IMR-90 (cell line): ENCODE measurements at regions not wholly inside any gene's neighbourhood (a gene's known extent, or its start where the extent isn't known, plus 50 kb on each side); places are given as distances from the start of the nearest gene placed in this dataset.

Experiments used
- ATAC-seq: fragments of 200-7000 bp; cut with Tn5 transposase; 2 replicates; pipeline ENCODE4 v1.9.1; 2020; ENCODE audit warnings: low read depth, mild to moderate bottlenecking, moderate library complexity
- BruUV-seq: library from RNA; stranded (reverse); fragments of 400-500 nt; replicated peaks from 2 replicates; lab custom pipeline; 2021; lab: Mats Ljungman, UMichigan
- CTCF ChIA-PET: fragments of 300-600 bp; formaldehyde crosslinking; extraction: SDS; loops from one replicate; lab custom pipeline; 2021; ENCODE audit warnings: antibody characterized with exemption; lab: Yijun Ruan, JAX
- POLR2A ChIA-PET: fragments of 300-600 bp; sonication (Branson Sonifier 250); formaldehyde crosslinking; loops from one replicate; lab custom pipeline; 2022; ENCODE audit warnings: antibody characterized with exemption; ENCODE audit not compliant: unreplicated experiment; lab: Charles Lee
- DNase-seq: peaks from one replicate; pipeline ENCODE4 v3.0.0; 2013
- H2AFZ ChIP-seq: replicated peaks from 2 replicates; pipeline ENCODE3; 2013; ENCODE audit warnings: low read length, mild to moderate bottlenecking; ENCODE audit not compliant: poor library complexity
- H2AK5ac ChIP-seq: 2 replicates; pipeline ENCODE4 v1.6.1; 2013; ENCODE audit warnings: low read depth, low read length, inconsistent platforms
- H2AK9ac ChIP-seq: replicated peaks from 2 replicates; pipeline ENCODE3; 2013; ENCODE audit warnings: mild to moderate bottlenecking, low read depth, low read length, moderate library complexity; ENCODE audit not compliant: poor library complexity
- H2BK120ac ChIP-seq: 2 replicates; pipeline ENCODE4 v1.6.1; 2013; ENCODE audit warnings: low read depth, low read length, inconsistent platforms
- H2BK15ac ChIP-seq: 3 replicates; pipeline ENCODE4 v1.6.1; 2013; ENCODE audit warnings: low read depth, low read length, inconsistent platforms
- H2BK20ac ChIP-seq: 2 replicates; pipeline ENCODE4 v1.6.1; 2013; ENCODE audit warnings: low read depth, mild to moderate bottlenecking, inconsistent platforms, low read length, moderate library complexity
- H2BK5ac ChIP-seq: 2 replicates; pipeline ENCODE4 v1.6.1; 2013; ENCODE audit warnings: mild to moderate bottlenecking, low read depth, low read length, inconsistent platforms; ENCODE audit not compliant: poor library complexity, severe bottlenecking
- H3K14ac ChIP-seq: replicated peaks from 2 replicates; pipeline ENCODE4 v1.6.1; 2013; ENCODE audit warnings: low read depth, low read length, inconsistent platforms
- H3K18ac ChIP-seq: 2 replicates; pipeline ENCODE4 v1.6.1; 2013; ENCODE audit warnings: low read depth, low read length, control low read depth
- H3K23ac ChIP-seq: 2 replicates; pipeline ENCODE4 v1.6.1; 2013; ENCODE audit warnings: low read depth, low read length, inconsistent platforms
- H3K27ac ChIP-seq: 2 replicates; pipeline ENCODE4 v1.5.1; 2013; ENCODE audit warnings: mild to moderate bottlenecking, control low read depth, low read length; ENCODE audit not compliant: insufficient read depth
- H3K27me3 ChIP-seq: 2 replicates; pipeline ENCODE4 v1.6.1; 2013; ENCODE audit warnings: low read length; ENCODE audit not compliant: control insufficient read depth, insufficient read depth
- H3K36me3 ChIP-seq: 2 replicates; pipeline ENCODE4 v1.6.1; 2013; ENCODE audit warnings: low read length, mixed read lengths; ENCODE audit not compliant: control insufficient read depth, insufficient read depth
- H3K4ac ChIP-seq: 2 replicates; pipeline ENCODE4 v1.6.1; 2013; ENCODE audit warnings: low read depth, low read length, inconsistent platforms
- H3K4me1 ChIP-seq: 2 replicates; pipeline ENCODE4 v1.6.1; 2013; ENCODE audit warnings: low read length, mixed read lengths; ENCODE audit not compliant: control insufficient read depth, insufficient read depth
- H3K4me2 ChIP-seq: 2 replicates; pipeline ENCODE4 v1.6.1; 2013; ENCODE audit warnings: low read depth, mild to moderate bottlenecking, control low read depth, low read length, moderate library complexity
- H3K4me3 ChIP-seq: 2 replicates; pipeline ENCODE4 v1.5.1; 2013; ENCODE audit warnings: low read depth, mild to moderate bottlenecking, control low read depth, low read length, moderate library complexity; ENCODE audit not compliant: insufficient read depth
- H3K56ac ChIP-seq: 2 replicates; pipeline ENCODE4 v1.6.1; 2013; ENCODE audit warnings: low read length, inconsistent platforms; ENCODE audit not compliant: insufficient read depth; ENCODE audit errors: extremely low read depth
- H3K79me1 ChIP-seq, 2 experiments: 2 replicates each; pipeline ENCODE4 v1.6.1; 2013; ENCODE audit warnings: low read length in 2 of 2, inconsistent platforms in 1 of 2, low read depth in 1 of 2
- H3K9ac ChIP-seq: 2 replicates; pipeline ENCODE4 v1.6.1; 2013; ENCODE audit warnings: low read depth, low read length, control low read depth
- H3K9me1 ChIP-seq: 2 replicates; pipeline ENCODE4 v1.6.1; 2013; ENCODE audit warnings: low read length, inconsistent platforms; ENCODE audit not compliant: insufficient read depth
- H3K9me3 ChIP-seq: 2 replicates; pipeline ENCODE4 v1.6.1; 2013; ENCODE audit warnings: low read length; ENCODE audit not compliant: control insufficient read depth, insufficient read depth
- H4K20me1 ChIP-seq: 2 replicates; pipeline ENCODE4 v1.6.1; 2013; ENCODE audit warnings: low read length, inconsistent platforms; ENCODE audit not compliant: insufficient read depth
- H4K5ac ChIP-seq: 2 replicates; pipeline ENCODE4 v1.6.1; 2013; ENCODE audit warnings: mild to moderate bottlenecking, low read depth, low read length, control low read depth
- H4K8ac ChIP-seq, 2 experiments: 2 replicates each; pipeline ENCODE4 v1.6.1; 2013; ENCODE audit warnings: low read depth in 2 of 2, low read length in 2 of 2, control low read depth in 1 of 2, inconsistent platforms in 1 of 2
- H4K91ac ChIP-seq: 2 replicates; pipeline ENCODE4 v1.6.1; 2013; ENCODE audit warnings: low read depth, low read length, inconsistent platforms; ENCODE audit not compliant: insufficient read depth
- BHLHE40 ChIP-seq: fragments of 150-350 bp; IDR thresholded peaks from 2 replicates; pipeline ENCODE4 v1.6.1; 2016; ENCODE audit warnings: mild to moderate bottlenecking, low read depth, low read length
- CEBPB ChIP-seq: IDR thresholded peaks from 2 replicates; pipeline ENCODE4 v1.6.1; 2012; ENCODE audit warnings: low read depth, low read length, improper control_type of control experiment
- CHD1 ChIP-seq: IDR thresholded peaks from 2 replicates; pipeline ENCODE4 v1.6.1; 2012; ENCODE audit warnings: low read depth, low read length, improper control_type of control experiment
- FOS ChIP-seq: fragments of 150-350 bp; IDR thresholded peaks from 2 replicates; pipeline ENCODE4 v1.6.1; 2016; ENCODE audit warnings: low read depth, low read length
- MAFK ChIP-seq: IDR thresholded peaks from 2 replicates; pipeline ENCODE4 v1.6.1; 2012; ENCODE audit warnings: low read depth, low read length, improper control_type of control experiment
- MAZ ChIP-seq: IDR thresholded peaks from 2 replicates; pipeline ENCODE4 v1.6.1; 2012; ENCODE audit warnings: low read depth, mild to moderate bottlenecking, low read length, improper control_type of control experiment, moderate library complexity, borderline replicate concordance
- MXI1 ChIP-seq: IDR thresholded peaks from 2 replicates; pipeline ENCODE4 v1.6.1; 2012; ENCODE audit warnings: low read depth, mild to moderate bottlenecking, low read length, moderate library complexity, borderline replicate concordance
- NFE2L2 ChIP-seq: fragments of 150-350 bp; IDR thresholded peaks from 2 replicates; pipeline ENCODE4 v1.6.1; 2016; ENCODE audit warnings: low read depth, mild to moderate bottlenecking, low read length
- POLR2A ChIP-seq: IDR thresholded peaks from 2 replicates; pipeline ENCODE4 v1.6.1; 2012; ENCODE audit warnings: mild to moderate bottlenecking, low read depth, low read length
- RAD21 ChIP-seq: IDR thresholded peaks from 2 replicates; pipeline ENCODE4 v1.6.1; 2012; ENCODE audit warnings: low read length, improper control_type of control experiment
- RCOR1 ChIP-seq: IDR thresholded peaks from 2 replicates; pipeline ENCODE4 v1.6.1; 2012; ENCODE audit warnings: mild to moderate bottlenecking, low read length, improper control_type of control experiment; ENCODE audit not compliant: insufficient replicate concordance
- RFX5 ChIP-seq: IDR thresholded peaks from 2 replicates; pipeline ENCODE4 v1.8.0; 2012; ENCODE audit warnings: low read depth, mild to moderate bottlenecking, low read length, moderate library complexity
- SMC3 ChIP-seq: fragments of 150-350 bp; IDR thresholded peaks from 2 replicates; pipeline ENCODE4 v1.6.1; 2016; ENCODE audit warnings: low read depth, mild to moderate bottlenecking, antibody characterized with exemption, low read length, moderate library complexity
- dilution Hi-C: fragments of 300-500 bp; cut with HindIII; formaldehyde crosslinking; loops from one replicate; pipeline ENCODE4 v1.14.3; 2018; ENCODE audit warnings: low sequenced_read_pairs; ENCODE audit not compliant: unreplicated experiment
- in situ Hi-C: fragments of 300-500 bp; cut with MboI; formaldehyde crosslinking; loops from 3 replicates; pipeline ENCODE4 v1.14.3; 2019; ENCODE audit warnings: low sequenced_read_pairs, inconsistent platforms, mixed read lengths
- intact Hi-C: fragments of 100-400 bp; cut with micrococcal nuclease; formaldehyde crosslinking; loops from 2 replicates; pipeline ENCODE4 v1.10.0; 2022
- TF ChIP-seq, protein P1 (sequence below): fragments of 150-350 bp; IDR thresholded peaks from 2 replicates; pipeline ENCODE4 v1.6.1; 2016; ENCODE audit warnings: low read depth, mild to moderate bottlenecking, low read length, moderate library complexity, borderline replicate concordance
- TF ChIP-seq, protein P2 (sequence below): fragments of 150-350 bp; IDR thresholded peaks from 2 replicates; pipeline ENCODE4 v1.6.1; 2017; ENCODE audit warnings: mild to moderate bottlenecking, antibody characterized with exemption, low read length, low read depth
- TF ChIP-seq, protein P3 (sequence below): conservative IDR thresholded peaks from 2 replicates; pipeline ENCODE4 v1.5.1; 2012; ENCODE audit warnings: mild to moderate bottlenecking, low read depth, low read length, improper control_type of control experiment

GRCh38 chr1:219420913-219421312, 192.0 kb downstream of the ZC3H11B start:
- H3K4me2 ChIP-seq: no peak overlapping the region
- dilution Hi-C loops: no loop called here

More at GRCh38 chr1:219420913-219421312, 192.0 kb downstream of the ZC3H11B start:
- no peak for DNase-seq
- CTCF ChIA-PET: no interaction called here
- no peaks in the 10 kb centered on the region for H3K36me3 ChIP-seq
- no peak overlapping the region for H2BK5ac ChIP-seq
- H3K27me3 ChIP-seq: no peaks in the 10 kb centered on the region
- H4K8ac ChIP-seq: no peak overlapping the region
- no peak overlapping the region for H2AK5ac ChIP-seq
- no peak overlapping the region for H3K9ac ChIP-seq
- H4K20me1 ChIP-seq: no peaks in the 10 kb centered on the region
- no peaks in the 10 kb centered on the region for H3K79me1 ChIP-seq
- H3K14ac ChIP-seq: no peak overlapping the region
- no peaks in the 10 kb centered on the region for H3K9me3 ChIP-seq
- no peaks in the 10 kb centered on the region; the same call in 1 of the 2 replicates for H3K9me1 ChIP-seq
- no peak for TF ChIP-seq FOS
- no peak for TF ChIP-seq CHD1
- no peak for TF ChIP-seq BHLHE40
- TF ChIP-seq NFE2L2: no peak
- TF ChIP-seq, protein P1, sequence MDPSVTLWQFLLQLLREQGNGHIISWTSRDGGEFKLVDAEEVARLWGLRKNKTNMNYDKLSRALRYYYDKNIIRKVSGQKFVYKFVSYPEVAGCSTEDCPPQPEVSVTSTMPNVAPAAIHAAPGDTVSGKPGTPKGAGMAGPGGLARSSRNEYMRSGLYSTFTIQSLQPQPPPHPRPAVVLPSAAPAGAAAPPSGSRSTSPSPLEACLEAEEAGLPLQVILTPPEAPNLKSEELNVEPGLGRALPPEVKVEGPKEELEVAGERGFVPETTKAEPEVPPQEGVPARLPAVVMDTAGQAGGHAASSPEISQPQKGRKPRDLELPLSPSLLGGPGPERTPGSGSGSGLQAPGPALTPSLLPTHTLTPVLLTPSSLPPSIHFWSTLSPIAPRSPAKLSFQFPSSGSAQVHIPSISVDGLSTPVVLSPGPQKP: no peak
- no peak for TF ChIP-seq MXI1
- TF ChIP-seq MAFK: no peak
- no peak for TF ChIP-seq SMC3
- TF ChIP-seq RAD21: no peak
- no peak for TF ChIP-seq POLR2A
- TF ChIP-seq, protein P2, sequence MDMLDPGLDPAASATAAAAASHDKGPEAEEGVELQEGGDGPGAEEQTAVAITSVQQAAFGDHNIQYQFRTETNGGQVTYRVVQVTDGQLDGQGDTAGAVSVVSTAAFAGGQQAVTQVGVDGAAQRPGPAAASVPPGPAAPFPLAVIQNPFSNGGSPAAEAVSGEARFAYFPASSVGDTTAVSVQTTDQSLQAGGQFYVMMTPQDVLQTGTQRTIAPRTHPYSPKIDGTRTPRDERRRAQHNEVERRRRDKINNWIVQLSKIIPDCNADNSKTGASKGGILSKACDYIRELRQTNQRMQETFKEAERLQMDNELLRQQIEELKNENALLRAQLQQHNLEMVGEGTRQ: no peak
- TF ChIP-seq, protein P3, sequence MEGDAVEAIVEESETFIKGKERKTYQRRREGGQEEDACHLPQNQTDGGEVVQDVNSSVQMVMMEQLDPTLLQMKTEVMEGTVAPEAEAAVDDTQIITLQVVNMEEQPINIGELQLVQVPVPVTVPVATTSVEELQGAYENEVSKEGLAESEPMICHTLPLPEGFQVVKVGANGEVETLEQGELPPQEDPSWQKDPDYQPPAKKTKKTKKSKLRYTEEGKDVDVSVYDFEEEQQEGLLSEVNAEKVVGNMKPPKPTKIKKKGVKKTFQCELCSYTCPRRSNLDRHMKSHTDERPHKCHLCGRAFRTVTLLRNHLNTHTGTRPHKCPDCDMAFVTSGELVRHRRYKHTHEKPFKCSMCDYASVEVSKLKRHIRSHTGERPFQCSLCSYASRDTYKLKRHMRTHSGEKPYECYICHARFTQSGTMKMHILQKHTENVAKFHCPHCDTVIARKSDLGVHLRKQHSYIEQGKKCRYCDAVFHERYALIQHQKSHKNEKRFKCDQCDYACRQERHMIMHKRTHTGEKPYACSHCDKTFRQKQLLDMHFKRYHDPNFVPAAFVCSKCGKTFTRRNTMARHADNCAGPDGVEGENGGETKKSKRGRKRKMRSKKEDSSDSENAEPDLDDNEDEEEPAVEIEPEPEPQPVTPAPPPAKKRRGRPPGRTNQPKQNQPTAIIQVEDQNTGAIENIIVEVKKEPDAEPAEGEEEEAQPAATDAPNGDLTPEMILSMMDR: no peak
- no peak for TF ChIP-seq RFX5
- TF ChIP-seq MAZ: no peak
- TF ChIP-seq RCOR1: no peak
- no peak for TF ChIP-seq CEBPB
- no peak overlapping the region for H3K27ac ChIP-seq
- H4K91ac ChIP-seq: no peak overlapping the region
- H3K56ac ChIP-seq: no peak overlapping the region
- H2AFZ ChIP-seq: no peak overlapping the region
- ATAC-seq: no peak
- H4K5ac ChIP-seq: no peak overlapping the region
- no peak overlapping the region for H3K4me3 ChIP-seq
- no peak overlapping the region for H3K4ac ChIP-seq
- H3K18ac ChIP-seq: no peak overlapping the region
- no peak overlapping the region for H2BK120ac ChIP-seq
- intact Hi-C loops: no loop called here
- BruUV-seq: no TSS peak
- POLR2A ChIA-PET: no interaction called here
- no peak overlapping the region for H2BK20ac ChIP-seq
- H2AK9ac ChIP-seq: no peak overlapping the region
- in situ Hi-C loops: no loop called here
- peaks cover 2% of the 10 kb centered on the region; the same call in 1 of the 2 replicates for H3K4me1 ChIP-seq
- no peak overlapping the region for H2BK15ac ChIP-seq
- no peak overlapping the region for H3K23ac ChIP-seq
